OCI-M2 (cell line): ENCODE measurements at regions not wholly inside any gene's neighbourhood (a gene's known extent, or its start where the extent isn't known, plus 50 kb on each side); places are given as distances from the start of the nearest gene placed in this dataset.
A peak's percentile ranks its signal among the peaks of the same experiment; 100 is the strongest.
"Not testable (repeated sequence)": the region's sequence is repeated elsewhere in the genome, so short reads cannot be mapped to it uniquely, and the experiment has no call there.

ENCODE experiments used
- DNase-seq: peaks from one replicate; lab custom pipeline; 2025; ENCODE audit not compliant: unreplicated experiment; lab: John Stamatoyannopoulos, UW

DNA sequence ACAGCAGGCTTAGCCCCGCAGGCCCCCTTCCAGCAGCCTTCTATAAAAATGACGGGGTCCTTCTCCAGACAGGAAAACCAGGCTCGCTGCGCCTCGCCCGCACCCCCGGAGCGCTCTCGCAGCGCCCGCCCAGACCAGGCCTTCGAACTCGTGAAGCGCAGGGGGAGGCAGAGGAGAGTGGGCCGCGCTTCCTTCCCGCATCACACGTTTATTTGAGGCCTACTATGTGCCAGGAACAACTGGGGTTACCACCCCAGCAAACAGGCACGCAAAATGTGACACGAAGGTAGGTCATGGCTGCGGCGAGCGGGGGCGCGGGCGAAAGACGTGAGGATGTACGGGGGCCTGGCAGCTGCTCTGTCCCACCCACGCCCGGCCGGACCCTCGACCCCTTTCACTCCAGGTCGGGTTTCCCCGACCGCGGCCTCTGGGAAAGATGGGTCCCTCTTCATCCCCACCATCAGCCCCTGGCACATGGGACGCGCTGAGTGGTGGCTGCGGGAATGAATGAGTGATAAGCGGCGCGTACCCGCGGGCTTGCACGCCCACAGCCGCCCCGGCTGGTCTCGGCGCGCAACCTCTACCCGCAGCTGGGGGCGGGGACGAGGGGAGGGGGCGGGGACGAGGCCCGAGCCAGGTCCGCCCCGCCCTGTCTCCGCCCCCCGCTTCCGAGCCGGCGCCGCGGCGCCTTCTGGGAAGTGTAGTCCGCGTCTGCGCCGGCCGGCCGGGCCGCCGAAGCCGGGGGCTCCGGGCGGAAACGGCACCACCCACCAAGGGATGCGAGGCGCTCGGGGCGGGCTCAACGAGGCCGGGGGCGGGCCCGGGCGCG, 59.1 kb downstream of the ZNF467 start:
- DNase-seq: peak; percentile 68

GRCh38 chr7:149713731-149714068, 59.7 kb downstream of the ZNF467 start:
- DNase-seq: no peak

DNA sequence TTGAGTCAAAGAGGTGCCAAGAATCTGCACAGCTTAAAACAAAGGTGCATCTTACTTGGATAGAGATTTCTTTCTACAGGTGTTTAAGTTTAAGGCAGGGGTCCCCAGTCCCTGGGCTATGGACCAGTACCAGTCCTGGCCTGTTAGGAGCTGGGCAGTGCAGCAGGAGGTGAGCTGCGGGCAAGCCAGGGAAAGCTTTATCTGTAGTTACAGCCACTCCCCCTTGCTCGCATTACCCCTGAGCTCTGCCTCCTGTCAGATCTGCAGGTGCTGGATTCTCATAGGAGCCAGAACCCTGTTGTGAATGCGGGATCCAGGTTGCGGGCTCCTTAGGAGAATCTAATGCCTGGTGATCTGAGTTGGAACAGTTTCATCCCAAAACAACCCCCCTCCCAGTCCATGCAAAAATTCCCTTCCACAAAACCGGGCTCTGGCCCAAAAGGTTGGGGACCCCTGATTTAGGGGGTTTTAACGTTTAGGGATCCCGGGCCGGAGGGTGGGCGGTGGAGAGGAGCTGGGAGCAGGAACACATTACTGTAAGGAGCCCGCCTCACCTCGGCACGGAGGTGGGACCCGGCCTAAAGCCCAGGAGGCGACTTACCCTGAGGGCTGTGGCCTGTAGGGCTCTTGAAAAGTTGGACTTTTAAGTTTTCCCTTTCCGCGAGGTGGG, 60.2 kb downstream of the ZNF467 start:
- DNase-seq: no peak

DNA sequence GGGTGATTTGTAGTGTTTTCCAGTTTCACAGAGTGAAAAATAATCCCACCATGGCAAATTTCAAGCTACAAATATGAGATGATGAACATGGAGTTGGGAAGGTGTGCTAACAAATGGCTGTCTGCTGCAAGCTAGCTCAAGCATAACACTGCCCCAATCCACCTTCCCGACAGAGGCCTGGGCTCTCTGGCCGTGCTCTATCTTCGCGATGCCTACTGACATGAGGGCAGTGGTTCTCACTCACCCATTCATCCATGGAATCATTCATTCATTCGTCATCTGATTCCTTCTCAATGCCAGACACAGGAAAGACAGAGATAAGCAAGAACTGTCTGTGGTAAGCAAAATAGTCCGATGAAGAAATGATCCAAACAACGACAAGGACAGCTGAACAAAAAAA, 65.4 kb downstream of the ZNF467 start:
- DNase-seq: no peak

- no peak for DNase-seq
Observed at GRCh38 chr7:149707448-149707886, 65.9 kb downstream of the ZNF467 start.

- no peak for DNase-seq
Observed at GRCh38 chr7:149706398-149706797, 67.0 kb downstream of the ZNF467 start.

GRCh38 chr7:149704507-149704906, 68.9 kb downstream of the ZNF467 start:
- DNase-seq: no peak

GRCh38 chr7:149703044-149703650, 70.2 kb downstream of the ZNF467 start:
- DNase-seq: no peak

DNA sequence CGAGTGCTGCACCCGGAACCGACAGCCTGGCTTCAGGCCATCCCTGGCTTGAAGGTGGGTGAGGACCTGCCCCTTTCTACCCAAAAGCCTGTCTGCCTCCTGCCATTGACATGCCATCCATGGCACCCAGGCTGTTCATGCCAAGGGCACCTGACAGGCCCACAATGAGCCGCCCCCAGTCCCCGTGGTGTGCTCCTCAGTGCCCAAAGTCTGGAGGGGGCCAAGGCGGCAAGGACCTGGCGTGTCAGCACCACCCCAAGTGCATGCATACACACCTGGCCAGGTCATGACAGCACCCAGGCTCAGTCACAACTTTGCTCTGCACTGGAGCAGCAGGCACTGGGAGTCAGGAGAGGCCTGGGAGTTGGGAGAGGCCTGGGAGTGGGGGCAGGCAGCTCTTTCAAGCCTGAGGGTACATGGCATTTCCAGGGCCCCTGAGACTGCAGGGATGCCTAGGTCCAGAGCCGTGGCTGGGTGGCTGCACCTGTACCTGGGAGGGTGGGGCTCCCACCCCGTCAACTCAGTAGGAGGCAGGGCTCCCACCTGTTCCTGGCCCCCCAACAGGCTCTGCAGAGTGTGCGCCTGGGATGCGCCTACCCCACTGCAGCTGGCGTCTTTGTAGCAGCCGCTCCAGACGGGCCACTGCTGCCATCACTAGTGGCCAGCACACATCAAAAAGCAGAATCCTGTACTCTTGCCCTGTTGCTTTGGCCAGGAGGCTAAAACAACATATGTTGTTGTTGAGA, 71.7 kb downstream of the ZNF467 start:
- no peak for DNase-seq

DNA sequence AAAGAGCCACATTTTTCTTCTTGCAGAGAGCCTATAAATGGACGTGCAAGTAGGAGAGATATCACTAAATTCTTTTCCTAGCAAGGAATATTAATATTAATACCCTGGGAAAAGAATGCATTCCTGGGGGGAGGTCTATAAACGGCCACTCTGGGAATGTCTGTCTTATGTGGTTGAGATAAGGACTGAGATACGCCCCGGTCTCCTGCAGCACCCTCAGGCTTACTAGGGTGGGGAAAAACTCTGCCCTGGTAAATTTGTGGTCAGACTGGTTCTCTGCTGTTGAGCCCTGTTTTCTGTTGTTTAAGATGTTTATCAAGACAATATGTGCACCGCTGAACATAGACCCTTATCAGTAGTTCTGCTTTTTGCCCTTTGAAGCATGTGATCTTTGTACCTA, 75.6 kb downstream of the ZNF467 start:
- DNase-seq: not testable (repeated sequence)

DNA sequence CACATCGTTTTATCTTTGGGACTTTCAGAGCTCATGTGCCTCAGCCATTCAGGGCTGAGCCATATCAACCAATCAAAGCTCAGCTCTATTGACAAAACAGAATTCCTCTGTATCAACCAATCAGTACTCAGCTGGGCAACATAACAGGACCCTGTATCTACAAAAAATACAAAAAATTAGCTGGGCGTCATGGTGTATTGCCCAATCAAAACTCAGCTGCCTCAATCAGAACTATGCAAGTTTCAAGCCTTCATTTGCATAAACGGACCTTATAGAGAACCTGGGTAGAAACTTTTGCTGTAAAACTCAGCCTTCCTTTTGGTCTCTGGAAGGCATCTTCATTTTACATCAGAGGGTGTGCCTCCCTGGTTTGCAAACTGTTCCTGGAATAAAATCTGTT, 77.1 kb downstream of the ZNF467 start:
- DNase-seq: no peak

DNA sequence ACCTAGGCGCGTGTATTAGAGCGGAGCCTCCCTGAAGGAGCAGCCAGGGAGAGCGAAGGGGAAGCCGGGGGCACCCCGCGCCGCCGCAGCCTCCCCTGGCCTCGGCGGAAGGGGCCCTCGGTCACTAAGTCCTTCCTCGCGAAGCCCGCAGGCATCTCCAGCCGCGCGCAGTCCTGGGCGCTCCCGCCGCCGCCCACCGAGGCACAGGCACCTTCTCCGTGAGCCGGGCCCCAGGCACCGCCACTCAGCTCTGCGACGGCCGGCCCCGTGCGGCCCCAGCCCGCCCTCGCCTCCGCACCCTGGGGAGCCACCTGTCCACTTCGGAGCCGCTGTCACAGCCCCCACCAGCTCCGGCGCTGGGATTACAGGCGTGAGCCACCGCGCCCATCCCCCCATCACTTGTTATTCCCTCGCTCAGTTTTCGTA, 80.8 kb downstream of the ZNF467 start:
- DNase-seq: no peak

DNA sequence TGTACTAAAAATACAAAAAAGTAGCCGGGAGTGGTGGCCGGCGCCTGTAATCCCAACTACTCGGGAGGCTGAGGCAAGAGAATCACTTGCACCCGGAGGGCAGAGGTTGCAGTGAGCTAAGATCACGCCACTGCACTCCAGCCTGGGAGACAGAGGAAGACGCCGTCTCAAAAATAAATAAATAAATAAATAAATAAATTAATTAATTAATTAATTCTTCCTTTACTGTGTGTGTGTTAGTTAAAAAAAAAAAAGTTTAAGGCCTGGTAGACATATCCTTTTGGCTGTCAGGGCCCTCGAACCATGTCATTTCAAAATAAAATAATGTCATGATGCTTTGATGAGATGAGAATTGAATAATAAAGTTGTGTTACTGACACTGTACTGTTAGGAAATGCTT, 81.3 kb downstream of the ZNF467 start:
- DNase-seq: no peak

- no peak for DNase-seq
Observed at GRCh38 chr7:149690688-149691446, 82.5 kb downstream of the ZNF467 start.

- DNase-seq: no peak
Observed at GRCh38 chr7:149689291-149689721, 84.1 kb downstream of the ZNF467 start.

DNA sequence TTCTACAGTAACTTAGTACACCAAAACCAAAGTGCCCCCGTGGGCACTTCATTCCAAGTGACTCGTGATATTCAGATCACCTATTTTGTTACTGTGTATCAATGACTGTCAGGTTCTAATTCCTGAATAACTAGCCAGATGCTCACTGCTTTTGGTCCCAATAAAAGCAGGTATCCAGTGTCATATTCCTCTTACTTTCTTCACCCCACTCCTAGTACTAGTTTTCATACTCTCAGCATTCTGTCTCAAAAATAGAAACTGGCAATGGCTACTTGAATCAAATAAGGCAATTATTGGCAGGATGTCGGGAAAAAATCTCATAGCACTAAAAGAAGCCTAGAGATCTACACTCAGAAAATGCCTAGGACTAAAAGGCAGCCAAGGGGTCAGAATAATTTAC, 84.6 kb downstream of the ZNF467 start:
- DNase-seq: no peak

DNA sequence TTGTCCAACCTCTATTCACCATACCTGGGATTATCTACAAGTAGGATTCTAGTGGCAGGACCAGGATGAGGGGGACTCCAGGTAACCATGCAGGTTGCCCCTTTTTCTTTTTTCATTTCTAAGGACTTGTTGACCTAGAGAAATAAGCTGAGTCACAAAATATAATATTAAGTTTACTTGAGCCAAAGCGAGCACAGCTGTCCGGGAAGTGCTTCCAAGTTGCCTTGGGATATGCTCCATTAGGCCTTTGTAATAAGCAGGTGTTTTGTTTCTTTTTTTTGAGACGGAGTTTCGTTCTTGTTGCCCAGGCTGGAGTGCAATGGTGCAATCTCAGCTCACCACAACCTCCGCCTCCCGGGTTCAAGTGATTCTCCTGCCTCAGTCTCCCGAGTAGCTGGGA, 85.6 kb downstream of the ZNF467 start:
- DNase-seq: not testable (repeated sequence)

- no peak for DNase-seq
Observed at GRCh38 chr7:149686449-149686848, 86.9 kb downstream of the ZNF467 start.

- no peak for DNase-seq
Observed at GRCh38 chr7:149686011-149686410, 87.4 kb downstream of the ZNF467 start.

DNA sequence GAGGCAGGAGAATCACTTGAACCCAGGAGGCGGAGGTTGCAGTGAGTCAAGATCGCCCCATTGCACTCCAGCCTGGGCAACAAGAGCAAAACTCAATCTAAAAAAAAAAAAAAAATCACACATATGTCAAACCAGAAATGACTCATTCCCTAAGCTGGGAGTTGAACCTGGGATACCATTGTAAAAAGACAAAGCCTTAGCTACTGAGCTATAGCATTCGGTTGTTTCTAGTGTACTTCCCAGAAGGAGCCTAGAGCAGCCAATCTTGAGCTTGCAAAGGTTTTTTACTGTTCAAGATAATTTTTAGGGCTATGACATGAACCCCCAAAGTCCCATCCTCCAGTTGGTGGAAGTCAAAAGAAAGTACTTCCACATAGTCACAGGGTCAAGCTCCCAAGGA, 87.9 kb downstream of the ZNF467 start:
- DNase-seq: no peak

GRCh38 chr7:149683898-149684297, 89.5 kb downstream of the ZNF467 start:
- no peak for DNase-seq
